ENCODE measurements at regions not wholly inside any gene's neighbourhood (a gene's known extent, or its start where the extent isn't known, plus 50 kb on each side); places are given as distances from the start of the nearest gene placed in this dataset.

DNA sequence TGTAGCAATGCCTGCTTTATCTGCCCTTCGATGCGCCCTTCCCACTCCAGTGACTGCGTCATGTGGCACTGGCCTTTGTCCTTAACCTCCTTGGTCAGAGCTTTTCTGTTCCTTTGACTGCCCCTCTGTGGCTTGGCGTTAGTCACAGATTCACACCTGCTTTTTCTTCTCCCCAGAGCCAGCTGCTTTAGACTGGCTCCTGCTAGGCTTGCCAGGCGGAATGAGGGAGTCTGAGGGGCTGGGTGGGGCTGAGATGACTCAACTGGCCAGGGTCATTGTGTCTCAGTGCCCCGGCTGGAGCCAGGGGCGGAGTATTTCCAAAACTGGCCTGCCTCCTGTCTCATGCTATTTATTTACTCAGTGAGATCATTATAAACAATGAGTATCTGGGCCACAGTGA is 194.1 kb downstream of the EMX2 start:
- no peak overlapping the region for H3K4me3 ChIP-seq (ENCODE audit: low read depth, low read length)
- no peak for DNase-seq (ENCODE audit: low read depth)

DNA sequence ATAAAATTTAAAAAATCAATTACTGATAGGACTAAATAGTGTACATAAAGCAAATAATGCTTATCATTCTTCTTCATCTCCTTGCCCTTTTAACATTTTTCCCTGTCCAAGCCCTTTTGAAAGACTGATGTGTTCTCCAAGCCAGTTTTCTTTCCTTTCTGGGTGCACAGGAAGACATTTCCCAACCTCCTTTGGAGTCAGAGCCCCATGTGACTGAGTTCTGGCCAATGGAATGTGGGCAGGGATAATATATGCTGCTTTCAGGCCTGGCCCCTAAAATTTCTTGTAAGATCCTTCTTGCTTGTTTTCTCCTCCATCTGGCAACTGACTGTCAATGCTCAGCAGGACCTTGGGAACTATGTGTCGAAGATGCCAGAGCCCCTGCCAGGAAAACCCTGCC is 197.5 kb downstream of the EMX2 start:
- DNase-seq (ENCODE audit: low read depth), result no peak

DNA sequence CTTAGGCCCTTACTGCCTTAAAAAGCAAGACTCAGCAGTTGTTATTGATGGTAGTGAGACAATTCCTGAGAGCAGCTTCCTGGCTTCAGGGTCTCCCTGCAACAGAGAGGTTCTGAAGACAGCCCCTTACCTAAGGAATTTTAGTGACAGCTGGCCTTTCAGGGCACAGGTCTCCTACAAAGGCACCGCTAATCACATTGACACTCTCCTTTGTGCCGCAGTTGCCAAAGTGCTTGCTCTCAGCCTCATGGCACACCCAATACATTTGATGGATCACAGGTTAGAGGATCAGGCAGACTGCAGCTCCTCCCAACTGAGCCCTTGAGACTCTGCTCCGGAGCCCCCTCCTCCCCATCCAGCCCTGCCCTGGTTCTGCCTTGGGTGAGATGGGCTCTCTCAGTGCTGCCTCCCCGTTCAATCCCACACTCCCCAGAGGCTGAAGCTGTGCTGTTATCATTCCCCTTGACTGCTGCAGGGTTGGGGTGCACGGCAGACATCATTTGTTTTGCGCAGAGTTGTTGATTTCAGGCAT is 198.2 kb downstream of the EMX2 start:
- DNase-seq (ENCODE audit: low read depth), result no peak
- H3K4me3 ChIP-seq (ENCODE audit: low read depth, low read length), result no peak overlapping the region

More for the DNA sequence above, 197.5 kb downstream of the EMX2 start:
- no peak overlapping the region for H3K4me3 ChIP-seq (ENCODE audit: low read depth, low read length)

- DNase-seq (ENCODE audit: low read depth), result no peak
Observed at GRCh38 chr10:117741524-117741923, 199.0 kb downstream of the EMX2 start.

GRCh38 chr10:117743509-117743908 is 201.0 kb downstream of the EMX2 start:
- no peak for DNase-seq (ENCODE audit: low read depth)
- H3K4me3 ChIP-seq (ENCODE audit: low read depth, low read length), result no peak overlapping the region

More at GRCh38 chr10:117741524-117741923, 199.0 kb downstream of the EMX2 start:
- no peak overlapping the region for H3K4me3 ChIP-seq (ENCODE audit: low read depth, low read length)

- DNase-seq (ENCODE audit: low read depth), result no peak
- H3K4me3 ChIP-seq (ENCODE audit: low read depth, low read length), result no peak overlapping the region
Observed at GRCh38 chr10:117745301-117745700, 202.8 kb downstream of the EMX2 start.

GRCh38 chr10:117746541-117747448 is 204.2 kb downstream of the EMX2 start:
- DNase-seq (ENCODE audit: low read depth), result no peak
- H3K4me3 ChIP-seq (ENCODE audit: low read depth, low read length), result no peak overlapping the region

- DNase-seq (ENCODE audit: low read depth), result no peak
- no peak overlapping the region for H3K4me3 ChIP-seq (ENCODE audit: low read depth, low read length)
Observed at GRCh38 chr10:117747636-117748035, 205.1 kb downstream of the EMX2 start.

DNA sequence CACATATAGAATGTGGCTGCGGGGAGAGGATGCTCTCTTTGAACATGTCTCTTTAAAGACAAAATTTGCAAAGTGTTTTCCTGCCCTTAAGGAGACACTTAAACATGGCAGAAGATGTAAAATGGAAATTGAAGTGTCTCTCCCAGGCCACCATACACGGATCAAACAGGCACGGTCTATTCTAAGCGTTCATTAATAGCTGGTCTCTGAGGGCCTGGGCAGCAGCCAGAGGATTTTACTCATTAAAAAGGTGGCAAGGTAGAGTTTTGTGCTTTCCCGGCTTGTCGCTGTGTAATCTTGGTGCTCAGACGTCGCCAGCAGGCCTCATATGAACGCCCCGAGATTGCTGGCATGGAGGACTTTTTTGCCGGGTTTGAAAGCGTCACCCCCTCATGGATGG is 205.5 kb downstream of the EMX2 start:
- no peak for DNase-seq (ENCODE audit: low read depth)
- H3K4me3 ChIP-seq (ENCODE audit: low read depth, low read length), result no peak overlapping the region

DNA sequence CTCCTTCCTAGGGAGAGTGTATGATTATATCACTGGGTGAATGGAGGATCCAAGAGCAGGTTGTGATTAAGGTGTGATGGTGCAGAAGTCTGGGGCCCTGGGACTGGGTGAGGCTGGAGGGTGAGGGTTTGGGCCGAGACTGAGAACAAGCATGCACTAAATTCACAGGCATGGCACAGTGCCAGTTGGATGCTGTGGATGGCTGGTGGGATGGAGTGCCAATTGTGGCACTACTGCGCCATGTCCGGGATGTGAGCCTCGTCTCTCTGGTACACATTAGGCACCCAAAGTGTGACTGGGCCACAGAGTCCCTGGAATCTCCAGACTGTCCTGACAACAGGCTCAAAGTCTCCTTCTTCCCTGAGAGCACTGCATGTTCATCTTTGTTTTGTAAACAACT is 208.1 kb downstream of the EMX2 start:
- H3K4me3 ChIP-seq (ENCODE audit: low read depth, low read length), result no peak overlapping the region
- no peak for DNase-seq (ENCODE audit: low read depth)

- no peak overlapping the region for H3K4me3 ChIP-seq (ENCODE audit: low read depth, low read length)
Observed at GRCh38 chr10:117751259-117751658, 208.7 kb downstream of the EMX2 start.

GRCh38 chr10:117752103-117752502 is 209.6 kb downstream of the EMX2 start:
- DNase-seq (ENCODE audit: low read depth), result no peak
- no peak overlapping the region for H3K4me3 ChIP-seq (ENCODE audit: low read depth, low read length)

More at GRCh38 chr10:117751259-117751658, 208.7 kb downstream of the EMX2 start:
- DNase-seq (ENCODE audit: low read depth), result no peak

DNA sequence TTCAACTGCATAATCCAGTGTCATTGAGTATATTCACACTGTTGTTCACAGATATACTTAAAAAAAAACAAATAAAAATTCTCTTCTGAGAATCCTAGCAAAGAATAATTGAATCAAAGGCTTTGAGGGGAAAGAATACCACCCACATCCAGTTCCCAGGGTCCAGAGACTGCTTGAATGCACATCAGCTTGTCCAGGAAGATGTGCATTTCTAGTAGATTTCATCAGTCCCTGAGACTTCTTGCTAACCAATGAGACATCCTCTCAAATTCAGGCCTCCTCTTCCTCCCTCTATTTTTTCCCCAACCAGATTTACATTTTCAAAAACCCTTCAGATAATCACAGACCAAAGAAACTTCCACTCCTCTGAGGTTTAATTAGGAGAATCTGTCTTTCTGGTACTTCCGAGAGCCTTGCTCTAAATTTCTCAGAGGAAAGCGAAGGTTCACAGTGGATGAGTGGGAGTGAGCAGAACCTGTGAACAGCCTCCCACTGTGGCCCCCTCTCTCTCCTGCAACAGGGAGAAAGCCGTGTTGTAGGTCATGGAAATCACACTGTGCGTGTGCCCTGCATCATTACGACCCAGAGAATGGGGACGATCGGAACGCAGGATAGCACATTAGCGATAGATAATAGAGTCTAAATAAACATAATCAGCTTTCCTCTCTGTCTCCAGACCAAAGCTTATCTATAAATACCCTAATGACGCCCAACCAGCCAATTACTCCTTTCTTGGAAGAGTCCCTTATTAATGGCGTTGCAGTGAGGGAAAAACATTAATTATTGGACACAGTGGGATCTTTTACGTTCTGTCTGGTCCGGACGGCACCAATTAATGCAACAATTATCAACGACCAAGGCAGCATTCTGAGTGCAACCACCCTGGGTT is 212.5 kb downstream of the EMX2 start:
- no peak for DNase-seq (ENCODE audit: low read depth)
- no peak overlapping the region for H3K4me3 ChIP-seq (ENCODE audit: low read depth, low read length)

DNA sequence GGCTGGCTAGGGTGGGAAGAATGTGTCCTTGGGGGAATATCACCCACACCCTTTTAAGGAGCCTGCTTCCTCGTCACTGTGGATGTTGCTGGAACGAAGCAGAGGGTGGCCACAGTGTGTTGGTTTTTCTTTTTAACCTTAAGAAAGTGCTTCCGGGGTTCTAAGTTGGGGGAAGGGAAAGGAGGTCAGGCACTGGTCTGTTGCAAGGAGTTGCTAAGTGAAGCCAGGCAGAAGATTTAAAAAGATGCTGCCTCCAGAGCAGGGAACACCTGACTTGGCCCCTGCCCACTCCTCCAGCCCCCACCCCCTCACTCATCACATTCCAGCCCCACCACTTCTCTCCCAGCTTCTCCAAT is 213.1 kb downstream of the EMX2 start:
- H3K4me3 ChIP-seq (ENCODE audit: low read depth, low read length), result no peak overlapping the region
- no peak for DNase-seq (ENCODE audit: low read depth)

- DNase-seq (ENCODE audit: low read depth), result no peak
- no peak overlapping the region for H3K4me3 ChIP-seq (ENCODE audit: low read depth, low read length)
Observed at GRCh38 chr10:117757086-117757720, 214.7 kb downstream of the EMX2 start.

DNA sequence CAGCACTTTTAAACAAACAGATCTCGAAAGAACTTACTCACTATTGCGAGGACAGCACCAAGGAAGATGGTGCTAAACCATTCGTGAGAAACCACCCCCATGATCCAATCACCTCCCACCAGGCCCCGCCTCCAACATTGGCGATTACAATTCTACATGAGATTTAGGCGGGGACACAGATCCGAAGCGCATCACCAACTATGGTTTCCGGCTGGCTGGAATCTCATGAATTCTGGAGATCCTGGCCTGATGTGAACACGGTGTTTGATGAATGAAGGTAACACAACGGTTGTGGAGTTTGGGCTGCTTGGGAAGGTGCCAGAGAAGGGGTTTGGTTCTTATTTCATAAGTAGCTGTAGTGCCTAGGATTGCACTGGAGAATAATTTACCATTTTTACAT is 216.7 kb downstream of the EMX2 start:
- H3K4me3 ChIP-seq (ENCODE audit: low read depth, low read length), result no peak overlapping the region
- DNase-seq (ENCODE audit: low read depth), result no peak

DNA sequence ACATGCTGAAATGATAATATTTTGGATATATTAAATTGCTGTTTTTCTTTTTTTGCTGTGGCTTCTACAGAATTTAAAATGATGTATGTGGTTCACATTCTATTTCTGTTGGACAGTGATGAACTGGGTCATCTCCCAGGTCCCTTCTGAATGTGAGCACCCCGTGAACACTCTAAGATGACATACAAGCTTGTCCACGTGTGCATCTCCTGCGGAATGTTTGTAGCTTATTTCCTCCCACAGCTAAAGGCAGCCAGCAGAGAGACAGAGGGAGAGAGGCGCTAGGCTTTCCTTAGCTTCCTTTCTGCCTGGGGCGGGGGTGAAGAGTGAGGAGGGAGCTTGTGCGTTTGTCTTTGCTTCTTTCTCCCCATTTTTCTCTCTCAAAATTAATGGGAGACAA is 219.1 kb downstream of the EMX2 start:
- H3K4me3 ChIP-seq (ENCODE audit: low read depth, low read length), result no peak overlapping the region
- no peak for DNase-seq (ENCODE audit: low read depth)

- no peak overlapping the region for H3K4me3 ChIP-seq (ENCODE audit: low read depth, low read length)
- DNase-seq (ENCODE audit: low read depth), result no peak
Observed at GRCh38 chr10:117762126-117762818, 219.7 kb downstream of the EMX2 start.

DNA sequence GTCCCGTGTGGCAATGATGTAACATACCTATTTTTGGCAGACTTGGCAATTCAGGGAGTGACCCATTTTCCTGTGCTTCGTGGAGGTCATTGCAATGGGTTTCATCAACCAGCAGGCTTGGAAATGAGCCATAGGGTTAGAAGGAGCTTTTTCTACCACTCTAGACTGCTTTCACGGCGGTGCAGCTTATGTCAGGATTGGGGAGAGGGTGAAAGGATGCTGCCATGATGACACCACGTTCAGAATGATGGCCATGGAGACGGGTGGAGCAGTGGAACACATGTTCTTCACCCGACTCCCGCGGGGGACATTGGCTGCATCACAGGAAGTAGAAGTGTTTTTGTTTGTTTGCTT is 220.2 kb downstream of the EMX2 start:
- no peak overlapping the region for H3K4me3 ChIP-seq (ENCODE audit: low read depth, low read length)
- DNase-seq (ENCODE audit: low read depth), result peak; percentile 46

Measured in skeletal muscle cell (primary cell).